ENCODE measurements at regions not wholly inside any gene's neighbourhood (a gene's known extent, or its start where the extent isn't known, plus 50 kb on each side); places are given as distances from the start of the nearest gene placed in this dataset.

DNA sequence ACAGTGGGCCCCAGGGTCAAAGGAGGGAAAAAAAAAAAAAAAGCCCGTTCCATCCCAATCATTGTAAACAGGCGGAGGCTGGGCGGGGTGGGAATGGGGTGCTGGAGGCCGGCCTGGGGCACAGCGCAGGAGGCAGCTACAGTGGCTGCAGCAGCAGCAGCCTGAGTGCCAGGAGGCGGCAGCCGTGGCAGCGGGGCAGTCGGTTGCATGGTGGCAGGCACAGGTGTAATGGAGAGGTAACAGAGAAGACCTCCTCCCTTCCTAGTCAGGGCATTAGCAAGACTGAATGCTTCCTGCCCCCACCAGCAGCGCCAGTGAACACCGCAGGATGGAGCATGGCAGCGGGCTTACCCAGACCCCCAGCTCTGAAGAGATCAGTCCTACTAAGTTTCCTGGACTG, 279.1 kb upstream of the TTC14 start:
- no peak for DNase-seq (ENCODE audit: low read depth)
- no peak for TF ChIP-seq CTCF (IDR thresholded peaks at IDR 0.05; ENCODE audit: low read length, missing control alignments)
- no peak overlapping the region for H3K4me3 ChIP-seq (replicated peaks; ENCODE audit: low read depth, low read length)

- no peak for DNase-seq (ENCODE audit: low read depth)
- H3K4me3 ChIP-seq (replicated peaks; ENCODE audit: low read depth, low read length): no peak overlapping the region
- no peak for TF ChIP-seq CTCF (IDR thresholded peaks at IDR 0.05; ENCODE audit: low read length, missing control alignments)
These were observed 277.2 kb upstream of the TTC14 start for GRCh38 chr3:180324791-180325190.

DNA sequence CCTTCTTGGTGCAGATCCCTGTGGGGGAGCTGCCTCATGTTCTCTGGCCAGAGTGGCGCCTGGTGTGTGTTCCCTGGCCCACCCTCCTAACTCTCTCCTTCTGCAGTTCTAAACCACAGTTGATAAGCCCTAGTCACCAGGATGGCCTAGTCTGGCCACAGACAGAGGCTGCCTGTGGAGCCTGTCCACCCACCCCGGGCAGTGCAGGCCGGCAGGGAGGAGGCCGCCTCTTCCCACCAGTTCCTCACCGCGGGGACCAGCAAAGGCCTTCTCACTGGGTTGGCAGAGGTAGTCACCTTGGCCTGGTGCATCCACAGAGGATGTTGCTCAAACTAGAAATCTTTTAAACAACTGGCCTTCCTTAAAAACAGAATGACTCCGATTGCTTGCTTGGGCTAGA, 276.4 kb upstream of the TTC14 start:
- no peak for TF ChIP-seq CTCF (IDR thresholded peaks at IDR 0.05; ENCODE audit: low read length, missing control alignments)
- H3K4me3 ChIP-seq (replicated peaks; ENCODE audit: low read depth, low read length): no peak overlapping the region
- no peak for DNase-seq (ENCODE audit: low read depth)

- no peak overlapping the region for H3K4me3 ChIP-seq (replicated peaks; ENCODE audit: low read depth, low read length)
- no peak for TF ChIP-seq CTCF (IDR thresholded peaks at IDR 0.05; ENCODE audit: low read length, missing control alignments)
- DNase-seq (ENCODE audit: low read depth): no peak
These were observed 276.0 kb upstream of the TTC14 start for GRCh38 chr3:180325958-180326357.

DNA sequence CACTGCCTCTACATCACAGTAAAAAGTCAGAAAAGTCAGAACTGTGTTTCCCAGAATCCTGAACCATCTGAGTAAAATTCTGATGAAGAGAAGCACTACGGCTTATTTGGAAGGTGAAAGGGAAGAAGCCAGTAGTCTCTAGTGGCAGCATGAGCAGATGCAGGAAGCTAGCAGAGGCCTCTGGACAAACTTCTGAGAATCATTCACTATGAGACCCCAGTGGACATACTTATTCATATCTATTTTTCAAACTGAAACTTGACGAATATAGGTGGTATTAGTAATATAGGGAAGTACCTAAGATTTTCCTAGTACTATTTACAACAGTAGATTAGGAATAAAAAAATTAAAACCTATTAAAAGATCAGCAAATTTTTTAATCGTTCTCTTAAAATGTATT, 272.8 kb upstream of the TTC14 start:
- no peak for TF ChIP-seq CTCF (IDR thresholded peaks at IDR 0.05; ENCODE audit: low read length, missing control alignments)
- no peak overlapping the region for H3K4me3 ChIP-seq (replicated peaks; ENCODE audit: low read depth, low read length)
- DNase-seq (ENCODE audit: low read depth): no peak

DNA sequence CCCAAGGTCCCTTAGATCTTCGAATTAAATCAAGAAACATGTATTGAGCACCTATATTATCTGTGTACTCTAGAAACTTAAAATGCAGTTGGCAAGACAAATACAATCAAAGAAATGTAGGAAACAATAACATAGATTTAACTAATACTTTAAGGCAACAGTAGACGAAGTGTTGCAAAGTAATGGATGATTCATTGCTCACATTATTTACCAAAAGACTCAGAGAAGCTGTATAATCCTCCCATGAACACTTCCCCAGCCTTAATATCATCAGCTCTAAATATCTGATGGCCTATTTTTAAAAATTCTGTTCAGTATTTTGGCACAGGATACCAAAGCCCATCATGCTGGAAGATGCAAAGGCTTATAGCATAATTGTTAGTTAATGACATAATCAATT, 272.1 kb upstream of the TTC14 start:
- TF ChIP-seq CTCF (IDR thresholded peaks at IDR 0.05; ENCODE audit: low read length, missing control alignments): no peak
- no peak overlapping the region for H3K4me3 ChIP-seq (replicated peaks; ENCODE audit: low read depth, low read length)
- no peak for DNase-seq (ENCODE audit: low read depth)

DNA sequence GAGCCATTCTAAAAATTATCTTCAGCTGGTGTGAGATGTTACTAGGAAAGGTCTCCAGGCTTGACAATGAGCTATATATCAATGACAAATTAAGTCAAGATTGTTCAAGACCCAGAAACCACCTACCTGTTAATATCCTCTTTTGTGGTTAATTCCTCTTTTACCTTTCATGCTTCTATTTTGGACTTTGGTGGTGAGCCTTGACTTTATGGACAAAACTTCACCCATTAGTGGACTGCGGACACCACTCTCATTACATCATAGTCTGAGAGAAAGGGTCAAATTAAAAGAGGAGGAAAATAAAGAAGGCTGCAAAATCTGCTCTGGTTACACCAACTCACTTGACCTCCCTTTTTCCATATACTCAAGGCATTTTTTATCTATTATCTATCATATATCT, 271.5 kb upstream of the TTC14 start:
- DNase-seq (ENCODE audit: low read depth): no peak
- H3K4me3 ChIP-seq (replicated peaks; ENCODE audit: low read depth, low read length): no peak overlapping the region
- TF ChIP-seq CTCF (IDR thresholded peaks at IDR 0.05; ENCODE audit: low read length, missing control alignments): no peak
